GM13976 (cell line): ENCODE measurements at regions not wholly inside any gene's neighbourhood (a gene's known extent, or its start where the extent isn't known, plus 50 kb on each side); places are given as distances from the start of the nearest gene placed in this dataset.

ENCODE experiments used
- DNase-seq: peaks from one replicate; pipeline ENCODE4 v3.0.0; 2012; ENCODE audit warnings: low spot score
- in situ Hi-C: fragments of 300-500 bp; cut with MboI; formaldehyde crosslinking; loops from one replicate; pipeline ENCODE4 v1.12.0; 2022; ENCODE audit warnings: low sequenced_read_pairs, mixed read lengths, inconsistent platforms; ENCODE audit not compliant: unreplicated experiment
- TF ChIP-seq, protein P1 (sequence below): IDR thresholded peaks from 2 replicates; pipeline ENCODE4 v1.5.1; 2012; ENCODE audit warnings: borderline replicate concordance, mild to moderate bottlenecking; ENCODE audit not compliant: insufficient read depth; ENCODE audit errors: extremely low read depth, missing control alignments, control extremely low read depth

DNA sequence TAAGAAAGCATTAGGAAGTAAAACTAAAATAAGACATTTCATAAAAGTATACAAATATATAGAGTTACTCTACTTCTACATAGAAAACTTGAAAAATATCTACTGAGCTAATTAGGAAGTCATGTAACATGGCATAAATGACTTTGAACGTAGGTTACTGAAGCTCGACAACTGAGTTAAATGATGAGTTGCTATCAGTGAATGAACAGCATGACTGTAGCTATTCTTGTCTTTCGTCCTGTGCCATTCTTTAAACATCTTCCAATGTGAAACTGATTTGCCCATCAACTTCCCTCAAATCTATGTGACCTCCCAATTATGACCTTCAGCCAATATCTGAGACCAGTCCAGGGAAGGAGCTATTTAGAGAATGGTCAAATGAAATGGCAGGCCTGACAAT lies 113.5 kb upstream of the NEBL start:
- in situ Hi-C loops, result no loop called here
- TF ChIP-seq, protein P1, sequence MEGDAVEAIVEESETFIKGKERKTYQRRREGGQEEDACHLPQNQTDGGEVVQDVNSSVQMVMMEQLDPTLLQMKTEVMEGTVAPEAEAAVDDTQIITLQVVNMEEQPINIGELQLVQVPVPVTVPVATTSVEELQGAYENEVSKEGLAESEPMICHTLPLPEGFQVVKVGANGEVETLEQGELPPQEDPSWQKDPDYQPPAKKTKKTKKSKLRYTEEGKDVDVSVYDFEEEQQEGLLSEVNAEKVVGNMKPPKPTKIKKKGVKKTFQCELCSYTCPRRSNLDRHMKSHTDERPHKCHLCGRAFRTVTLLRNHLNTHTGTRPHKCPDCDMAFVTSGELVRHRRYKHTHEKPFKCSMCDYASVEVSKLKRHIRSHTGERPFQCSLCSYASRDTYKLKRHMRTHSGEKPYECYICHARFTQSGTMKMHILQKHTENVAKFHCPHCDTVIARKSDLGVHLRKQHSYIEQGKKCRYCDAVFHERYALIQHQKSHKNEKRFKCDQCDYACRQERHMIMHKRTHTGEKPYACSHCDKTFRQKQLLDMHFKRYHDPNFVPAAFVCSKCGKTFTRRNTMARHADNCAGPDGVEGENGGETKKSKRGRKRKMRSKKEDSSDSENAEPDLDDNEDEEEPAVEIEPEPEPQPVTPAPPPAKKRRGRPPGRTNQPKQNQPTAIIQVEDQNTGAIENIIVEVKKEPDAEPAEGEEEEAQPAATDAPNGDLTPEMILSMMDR, result no peak
- no peak for DNase-seq

DNA sequence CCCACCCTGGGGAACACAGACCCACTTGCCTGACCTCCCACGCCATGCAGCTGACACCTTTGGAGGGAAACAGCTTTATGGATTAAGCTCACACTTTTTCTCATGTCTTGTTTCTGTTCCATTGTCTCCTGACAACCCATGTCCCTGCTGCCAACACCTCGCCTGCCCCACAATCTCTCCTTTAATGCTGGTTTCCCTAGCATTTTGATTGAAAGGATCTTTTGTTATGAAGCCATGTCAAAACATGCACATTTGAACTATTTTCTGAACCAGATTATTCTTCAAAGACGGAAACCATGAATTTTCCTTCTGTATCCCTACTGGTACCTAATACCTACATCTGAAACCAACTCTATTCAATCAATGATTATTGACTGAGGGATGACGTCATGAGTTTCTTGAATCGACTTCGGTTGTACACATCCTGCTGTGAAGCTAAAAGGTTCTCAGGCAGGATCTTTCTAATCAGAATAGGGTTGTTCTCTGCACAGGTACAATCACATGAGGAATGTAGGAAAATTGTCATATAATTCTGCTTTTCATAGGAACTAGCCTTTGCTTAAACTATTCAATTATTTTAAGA lies 106.2 kb upstream of the NEBL start:
- DNase-seq, result no peak
- TF ChIP-seq, protein P1, result no peak
- in situ Hi-C loops, result no loop called here

DNA sequence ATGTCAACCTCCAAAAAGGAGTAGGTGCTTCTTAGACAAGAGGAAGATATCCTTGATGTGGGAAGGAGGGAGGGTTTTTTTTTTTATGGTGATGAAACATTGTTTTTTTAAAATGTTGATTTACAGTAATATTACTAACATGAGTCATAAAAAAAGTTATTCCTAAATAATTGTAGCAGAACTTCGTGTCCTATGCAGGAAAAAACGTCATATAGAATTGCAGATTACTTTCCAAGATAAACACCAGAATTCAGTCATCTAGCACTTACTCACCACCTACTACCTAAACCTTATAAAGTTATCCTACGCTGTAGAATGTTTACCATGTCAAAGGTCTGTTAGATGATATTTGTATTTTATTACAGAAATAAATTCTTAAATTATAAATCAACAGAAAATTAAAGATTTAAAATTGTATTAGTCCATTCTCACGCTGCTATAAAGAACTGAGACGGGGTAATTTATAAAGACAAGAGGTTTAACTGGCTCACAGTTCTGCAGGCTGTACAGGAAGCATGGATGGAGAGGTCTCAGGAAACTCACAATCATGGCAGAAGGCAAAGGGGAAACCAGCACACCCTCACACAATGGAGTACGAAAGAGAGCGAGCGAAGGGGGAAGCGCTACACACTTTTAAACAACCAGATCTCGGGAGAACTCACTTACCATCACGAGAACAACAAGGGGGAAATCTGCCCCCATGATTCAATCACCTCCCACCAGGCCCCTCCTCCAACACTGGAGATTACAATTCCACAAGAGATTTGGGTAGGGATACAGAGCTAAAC lies 105.2 kb upstream of the NEBL start:
- TF ChIP-seq, protein P1, result no peak
- DNase-seq, result no peak
- in situ Hi-C loops, result no loop called here

DNA sequence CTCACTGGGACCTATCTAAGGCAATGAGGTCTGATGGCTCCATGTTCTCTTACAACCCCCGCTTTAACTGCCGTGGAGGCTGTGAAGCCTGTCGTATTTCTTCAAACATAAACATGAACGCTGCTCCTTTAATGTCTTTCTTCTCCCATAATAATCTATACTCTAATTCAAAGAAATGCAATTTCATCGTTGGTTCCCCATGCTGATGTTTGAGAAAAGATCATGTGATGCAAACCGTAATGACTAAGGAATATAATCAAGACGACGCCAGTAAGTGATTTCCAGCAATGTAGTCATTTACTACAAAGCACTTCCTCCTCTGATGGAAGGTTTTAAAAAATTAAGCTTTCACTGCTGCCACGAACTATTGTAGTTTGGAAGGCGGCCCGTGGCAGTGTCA lies 102.6 kb upstream of the NEBL start:
- TF ChIP-seq, protein P1, result no peak
- DNase-seq, result no peak
- in situ Hi-C loops, result no loop called here

DNA sequence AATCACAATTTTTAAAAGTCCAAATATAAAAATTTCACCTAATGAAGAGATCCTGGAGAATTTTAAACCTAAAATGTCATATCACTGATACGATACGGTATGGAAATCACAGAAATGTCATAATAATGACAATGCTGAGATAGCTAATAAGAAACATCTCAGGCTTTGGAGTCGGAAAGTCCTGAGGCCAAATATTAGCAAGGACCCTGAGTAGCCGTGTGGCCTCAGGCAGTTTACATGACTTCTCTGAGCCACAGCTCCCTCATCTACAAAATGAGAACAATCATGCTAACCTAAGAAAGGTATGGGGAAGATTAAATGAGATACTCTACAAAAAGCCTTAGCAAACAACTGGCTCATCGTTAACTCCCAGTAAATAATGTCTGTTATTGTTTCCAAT lies 100.9 kb upstream of the NEBL start:
- no peak for DNase-seq
- TF ChIP-seq, protein P1, result no peak
- in situ Hi-C loops, result no loop called here

DNA sequence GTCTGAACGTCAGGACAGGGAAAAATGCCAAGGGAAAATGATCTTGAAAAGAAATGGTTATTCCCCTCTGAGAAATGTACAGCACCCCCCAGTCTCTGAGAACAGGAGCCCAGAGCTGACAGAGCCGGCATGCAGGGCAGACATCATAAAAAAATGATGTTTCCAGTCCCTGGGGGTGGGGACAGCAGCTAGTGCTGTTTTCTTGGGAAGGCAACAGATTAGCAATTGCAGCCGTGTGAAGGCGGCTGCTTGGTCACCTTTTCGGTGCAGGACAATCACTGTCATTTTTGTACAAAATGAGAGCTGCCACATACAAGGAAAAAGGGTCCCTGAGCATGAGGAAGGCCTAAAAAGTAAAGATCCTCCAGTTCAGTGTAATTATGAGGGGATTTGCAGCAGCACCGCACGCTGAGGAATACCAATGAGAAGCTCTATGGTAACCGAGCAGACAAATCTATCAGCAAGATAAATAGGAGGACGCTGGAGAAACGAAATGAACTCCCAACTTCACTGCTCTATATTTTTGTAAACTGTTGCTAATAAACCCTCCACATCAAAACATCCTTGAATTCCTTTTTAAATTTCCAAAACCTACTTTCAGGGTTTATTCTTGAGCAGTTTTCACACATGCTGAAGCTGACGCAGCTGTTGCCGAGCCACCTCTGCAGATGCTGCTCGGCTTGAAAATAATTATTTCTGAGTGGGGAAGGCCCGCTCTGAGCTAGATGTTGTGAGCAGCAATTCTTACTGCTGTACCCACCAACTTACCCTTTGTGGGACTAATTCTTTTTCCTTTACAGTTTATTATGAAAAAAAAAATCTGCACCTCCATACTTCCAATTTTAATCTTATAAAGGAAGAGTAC lies 98.2 kb upstream of the NEBL start:
- in situ Hi-C loops, result no loop called here
- TF ChIP-seq, protein P1, result no peak
- no peak for DNase-seq
